Upper lobe of right lung (tissue), 1 donor: ENCODE measurements at regions not wholly inside any gene's neighbourhood (a gene's known extent, or its start where the extent isn't known, plus 50 kb on each side); places are given as distances from the start of the nearest gene placed in this dataset.

Experiments
- ATAC-seq: fragments of 200-7000 bp; cut with Tn5 transposase; one replicate; pipeline ENCODE4 v1.9.1; 2020; ENCODE audit warnings: mild to moderate bottlenecking, moderate library complexity
- DNase-seq: peaks from one replicate; pipeline ENCODE4 v3.0.0-alpha.2; 2020
- H3K27ac ChIP-seq: fragments of 200-600 bp; one replicate; pipeline ENCODE4 v1.8.0; 2022
- H3K27me3 ChIP-seq: fragments of 200-600 bp; one replicate; pipeline ENCODE4 v1.8.0; 2022; ENCODE audit warnings: mild to moderate bottlenecking
- H3K36me3 ChIP-seq: fragments of 200-600 bp; one replicate; pipeline ENCODE4 v1.8.0; 2022
- H3K4me1 ChIP-seq: fragments of 200-600 bp; one replicate; pipeline ENCODE4 v1.8.0; 2022
- H3K4me3 ChIP-seq: fragments of 200-600 bp; one replicate; pipeline ENCODE4 v1.8.0; 2022; ENCODE audit warnings: mild to moderate bottlenecking
- H3K9me3 ChIP-seq: fragments of 200-600 bp; one replicate; pipeline ENCODE4 v1.8.0; 2022
- CTCF ChIP-seq: fragments of 200-600 bp; IDR thresholded peaks from one replicate; pipeline ENCODE4 v1.8.0; 2022; ENCODE audit warnings: antibody characterized with exemption
- intact Hi-C: fragments of 100-400 bp; cut with DNase I; formaldehyde crosslinking; loops from one replicate; pipeline ENCODE4 v1.11.0; 2022
- donor health status: DM: no; HTN: yes; CAD: no; lungs with severe emphysema.

- no peaks in the 10 kb centered on the region for H3K36me3 ChIP-seq
- TF ChIP-seq CTCF, result no peak
- no peaks in the 10 kb centered on the region for H3K9me3 ChIP-seq
- no peak for DNase-seq
- intact Hi-C loops, result no loop called here
- peaks cover 22% of the 10 kb centered on the region for H3K4me1 ChIP-seq
- no peak for ATAC-seq
- no peaks in the 10 kb centered on the region for H3K27me3 ChIP-seq
- no peak overlapping the region for H3K27ac ChIP-seq
- H3K4me3 ChIP-seq, result no peak overlapping the region
These were observed 210.5 kb downstream of the NXNL2 start for GRCh38 chr9:88745276-88746001.

GRCh38 chr9:88746029-88746742, 211.2 kb downstream of the NXNL2 start:
- Histone ChIP-seq H3K27me3 (no peaks in the 10 kb centered on the region), H3K4me3 (no peak overlapping the region), H3K9me3 (no peaks in the 10 kb centered on the region), H3K4me1 (peaks cover 22% of the 10 kb centered on the region), H3K27ac (no peak overlapping the region), H3K36me3 (no peaks in the 10 kb centered on the region)
- ATAC-seq (peak; percentile 17), DNase-seq (no peak)
- TF ChIP-seq CTCF, result no peak
- intact Hi-C loops, result no loop called here

DNA sequence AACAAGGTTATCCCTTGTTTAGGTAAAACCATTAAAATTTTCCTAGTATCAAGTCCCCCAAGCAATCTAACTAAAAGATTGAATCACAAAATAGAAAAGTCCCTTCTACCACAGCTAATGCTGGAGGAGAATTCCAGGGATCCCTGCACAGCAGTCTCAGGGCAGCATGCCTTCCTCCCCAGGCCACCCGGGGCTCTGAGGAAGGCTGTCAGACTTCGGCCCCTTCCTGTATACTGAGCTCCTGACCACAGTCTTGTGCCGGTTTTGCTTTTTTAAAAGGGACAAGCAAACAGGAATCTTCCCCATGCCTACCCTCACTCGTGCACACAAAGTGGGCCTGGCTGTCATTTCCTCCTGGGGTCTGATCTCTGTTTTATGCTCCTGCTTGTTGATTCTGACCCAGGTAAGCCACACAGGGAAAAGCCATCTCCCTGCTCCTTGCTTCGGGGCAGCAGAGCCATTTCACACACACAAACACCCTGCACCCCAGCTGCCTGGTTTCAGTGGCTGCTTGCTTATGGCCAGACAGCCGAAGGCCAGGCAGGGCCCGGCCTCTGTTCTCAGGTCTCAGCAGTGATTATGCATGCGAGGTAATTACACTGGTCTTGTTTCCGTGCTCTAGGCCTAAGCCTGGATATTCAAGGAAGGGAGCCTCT, 211.9 kb downstream of the NXNL2 start:
- peaks cover 22% of the 10 kb centered on the region for H3K4me1 ChIP-seq
- ATAC-seq, result no peak
- intact Hi-C loops, result no loop called here

DNA sequence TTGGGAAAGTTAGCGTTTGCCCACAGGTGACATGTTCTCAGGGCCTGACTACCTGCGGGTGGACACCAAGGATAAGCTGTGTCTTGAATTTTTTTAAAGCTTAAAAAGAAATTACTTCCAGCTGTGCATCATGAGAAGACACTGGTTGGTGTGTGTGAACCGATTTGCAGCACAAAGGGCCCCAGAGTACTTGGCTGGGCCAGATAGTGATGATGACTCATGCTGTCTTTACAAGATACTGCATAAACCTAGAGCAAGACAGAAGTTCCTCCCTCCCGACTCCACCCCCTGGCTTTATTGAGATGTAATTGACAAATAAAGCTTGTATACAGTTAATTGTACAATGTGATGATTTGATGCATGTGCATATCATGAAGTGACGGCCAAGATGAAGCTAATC, 212.8 kb downstream of the NXNL2 start:
- ATAC-seq (peak; percentile 51), DNase-seq (no peak)
- no peak for TF ChIP-seq CTCF
- peaks cover 22% of the 10 kb centered on the region for H3K4me1 ChIP-seq
- intact Hi-C loops, result no loop called here
- no peaks in the 10 kb centered on the region for H3K36me3 ChIP-seq
- H3K27me3 ChIP-seq, result no peaks in the 10 kb centered on the region
- H3K9me3 ChIP-seq, result no peaks in the 10 kb centered on the region
- no peak overlapping the region for H3K4me3 ChIP-seq
- H3K27ac ChIP-seq, result no peak overlapping the region

More for the DNA sequence above, 211.9 kb downstream of the NXNL2 start:
- no peak overlapping the region for H3K27ac ChIP-seq
- H3K27me3 ChIP-seq, result no peaks in the 10 kb centered on the region
- TF ChIP-seq CTCF, result no peak
- no peaks in the 10 kb centered on the region for H3K9me3 ChIP-seq
- DNase-seq, result no peak
- no peaks in the 10 kb centered on the region for H3K36me3 ChIP-seq
- no peak overlapping the region for H3K4me3 ChIP-seq

DNA sequence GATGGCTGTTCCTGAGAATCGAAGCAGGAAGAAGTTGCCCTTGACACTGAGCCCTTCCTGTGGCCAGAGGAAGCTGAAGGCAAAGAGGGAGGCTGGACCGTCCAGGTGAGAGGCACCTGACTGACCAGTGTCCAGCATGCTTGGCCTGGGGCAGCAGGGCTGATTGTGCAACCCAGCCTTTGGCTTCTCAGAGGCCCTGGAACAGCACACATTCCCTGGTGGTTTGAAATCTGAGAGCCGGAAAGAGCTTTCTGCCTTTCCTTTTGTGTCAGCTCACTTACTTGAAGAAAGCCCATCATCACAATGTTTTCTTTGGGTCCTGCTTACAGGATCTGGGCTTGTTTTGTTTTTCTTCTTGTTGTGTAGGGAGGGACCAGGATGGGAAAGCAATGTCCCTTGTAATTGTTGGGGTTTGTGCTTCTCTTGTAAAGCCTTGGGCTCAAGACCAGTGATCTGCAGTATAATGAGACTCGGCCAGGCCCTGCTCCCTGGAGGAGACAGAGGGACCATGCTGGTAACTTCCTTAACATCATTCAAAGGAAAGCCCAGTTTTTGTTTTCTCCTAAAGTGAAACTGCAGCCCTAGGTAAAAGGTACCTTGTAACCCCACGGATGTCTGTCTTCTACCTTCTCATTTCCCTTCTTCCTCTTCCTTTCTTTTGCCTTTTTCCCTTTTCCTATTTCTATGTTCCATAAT, 213.7 kb downstream of the NXNL2 start:
- H3K27ac ChIP-seq, result peak overlapping the region; percentile 36
- no peak overlapping the region for H3K4me3 ChIP-seq
- TF ChIP-seq CTCF, result no peak
- H3K4me1 ChIP-seq, result peaks cover 22% of the 10 kb centered on the region
- H3K27me3 ChIP-seq, result no peaks in the 10 kb centered on the region
- H3K9me3 ChIP-seq, result no peaks in the 10 kb centered on the region
- no peak for DNase-seq
- intact Hi-C loops, result no loop called here
- peak; percentile 31 for ATAC-seq
- no peaks in the 10 kb centered on the region for H3K36me3 ChIP-seq
